NCI-H2107 (cell line): ENCODE measurements at regions not wholly inside any gene's neighbourhood (a gene's known extent, or its start where the extent isn't known, plus 50 kb on each side); places are given as distances from the start of the nearest gene placed in this dataset.

Experiments used
- DNase-seq: peaks from one replicate; lab custom pipeline; 2025; lab: John Stamatoyannopoulos, UW

DNA sequence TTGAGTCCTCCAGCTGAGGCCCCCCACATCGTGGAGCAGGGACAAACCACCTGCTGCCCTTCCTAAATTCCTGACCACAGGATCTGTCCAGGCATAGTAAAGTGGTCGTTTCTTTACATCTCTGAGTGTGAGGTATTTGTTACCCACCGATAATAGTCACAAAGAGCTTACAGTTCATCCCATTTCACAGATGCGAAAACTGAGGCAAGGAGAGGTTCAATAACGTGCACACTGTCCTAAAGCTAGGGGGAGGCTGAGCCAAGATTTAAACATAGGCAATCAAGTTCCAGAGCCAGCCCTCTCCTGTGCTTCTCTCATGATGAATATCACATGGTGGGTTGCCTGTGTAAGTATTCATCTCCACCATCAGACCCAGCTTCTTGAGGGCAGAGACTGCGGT lies 135.4 kb downstream of the CCT6B start:
- no peak for DNase-seq

- no peak for DNase-seq
Observed at GRCh38 chr17:34825102-34825501, 136.2 kb downstream of the CCT6B start.

- no peak for DNase-seq
Observed at GRCh38 chr17:34823023-34823422, 138.2 kb downstream of the CCT6B start.

GRCh38 chr17:34822007-34822739 lies 139.1 kb downstream of the CCT6B start:
- no peak for DNase-seq

DNA sequence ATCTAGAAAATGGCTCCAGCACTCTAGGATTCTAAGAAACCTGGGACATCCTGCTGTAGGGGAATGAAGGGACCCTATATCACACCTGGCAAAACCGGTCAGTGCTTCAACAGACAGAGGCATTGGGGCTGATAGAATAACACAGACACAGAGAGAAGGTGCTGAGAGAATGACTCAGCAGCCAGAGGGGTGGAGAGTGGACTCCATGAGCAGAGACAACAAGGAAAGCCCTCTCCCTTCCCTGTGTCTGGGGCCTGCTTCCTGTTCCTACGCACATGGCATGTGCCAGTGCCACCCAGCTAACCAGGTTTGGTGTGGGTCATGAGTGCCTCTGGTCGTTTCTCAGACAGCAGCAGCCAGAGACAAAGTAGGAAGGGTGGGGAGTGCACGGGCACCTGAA lies 140.3 kb downstream of the CCT6B start:
- no peak for DNase-seq

DNA sequence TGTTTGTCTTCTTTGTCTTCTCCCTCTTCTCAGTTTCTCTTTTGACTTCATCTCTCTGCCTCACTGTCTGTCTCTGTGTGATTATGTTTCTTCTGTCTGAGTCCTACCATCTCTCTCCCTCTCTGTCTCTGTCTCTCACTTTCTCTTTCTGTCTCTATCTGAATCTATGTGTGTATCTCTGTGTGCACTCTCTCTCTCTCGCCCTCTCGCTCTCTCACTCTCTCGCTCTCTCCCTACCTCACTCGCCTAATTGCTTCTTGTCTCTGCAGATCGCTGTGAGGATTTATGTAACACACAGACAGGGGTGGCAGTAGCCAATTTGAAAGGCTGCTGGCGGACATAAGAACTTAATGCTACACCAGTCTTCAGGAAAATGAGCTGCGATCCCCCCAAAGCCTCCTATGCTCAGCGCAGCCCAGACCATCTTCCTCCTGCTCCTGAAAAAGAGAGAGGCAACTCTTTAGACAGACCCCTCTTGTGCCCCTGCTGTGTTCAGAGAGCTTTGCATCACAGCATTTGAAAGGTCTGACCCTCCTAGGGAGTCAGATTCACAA lies 140.9 kb downstream of the CCT6B start:
- no peak for DNase-seq

DNA sequence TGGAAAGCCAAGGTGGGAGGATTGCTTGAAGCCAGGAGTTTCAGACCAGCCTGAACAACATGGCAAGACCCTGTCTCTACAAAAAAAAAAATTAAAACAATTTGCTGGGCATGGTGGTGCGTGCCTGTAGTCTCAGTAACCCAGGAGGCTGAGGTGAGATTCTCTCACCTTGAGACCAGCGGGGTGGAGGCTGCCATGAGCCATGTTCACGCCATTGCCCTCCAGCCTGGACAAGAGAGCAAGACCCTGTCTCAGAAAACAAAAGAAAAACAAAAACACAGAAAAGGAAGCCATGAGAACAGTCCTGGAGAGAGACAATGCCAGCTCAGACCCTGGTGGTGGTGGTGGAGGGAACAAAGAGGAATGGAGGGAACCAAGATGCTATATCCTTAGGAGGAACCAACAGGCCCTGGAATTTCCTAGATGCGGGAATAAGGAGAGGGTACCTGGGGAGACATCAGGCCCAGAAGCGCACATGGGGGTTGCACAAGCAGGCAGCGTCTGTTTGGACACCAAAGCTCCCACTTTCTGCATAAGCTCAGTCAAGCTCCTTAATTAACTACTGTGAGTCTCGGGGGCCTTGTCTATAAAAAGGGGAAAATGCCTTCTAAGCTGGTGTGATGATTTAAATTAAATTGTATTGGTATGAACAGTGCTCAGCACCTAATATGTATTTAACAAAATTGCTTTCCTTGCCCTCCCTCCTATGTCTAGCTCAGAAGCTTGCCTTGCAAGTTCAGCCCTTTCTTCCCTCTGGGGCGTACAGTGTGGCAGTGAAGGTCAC lies 143.8 kb downstream of the CCT6B start:
- DNase-seq = no peak

DNA sequence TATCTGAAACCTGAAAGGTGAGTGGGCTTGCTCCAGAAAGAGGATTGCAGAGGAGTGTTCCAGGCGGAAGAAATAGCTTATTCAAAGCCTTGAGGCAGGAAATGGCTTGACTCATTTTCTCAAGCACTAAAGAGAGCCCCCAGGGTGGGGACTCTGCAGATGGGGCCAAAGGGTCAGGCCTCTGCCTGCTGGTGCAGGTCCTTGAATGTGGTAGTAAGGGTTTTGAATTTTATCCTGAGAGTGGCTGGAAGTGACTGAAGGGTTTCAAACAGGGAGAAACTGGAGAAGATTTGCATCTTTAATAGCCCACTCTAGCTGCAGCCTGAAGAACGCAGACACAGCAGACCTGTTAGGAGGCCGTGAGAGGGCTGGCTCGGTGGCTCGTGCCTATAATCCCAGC lies 144.4 kb downstream of the CCT6B start:
- DNase-seq = no peak

DNA sequence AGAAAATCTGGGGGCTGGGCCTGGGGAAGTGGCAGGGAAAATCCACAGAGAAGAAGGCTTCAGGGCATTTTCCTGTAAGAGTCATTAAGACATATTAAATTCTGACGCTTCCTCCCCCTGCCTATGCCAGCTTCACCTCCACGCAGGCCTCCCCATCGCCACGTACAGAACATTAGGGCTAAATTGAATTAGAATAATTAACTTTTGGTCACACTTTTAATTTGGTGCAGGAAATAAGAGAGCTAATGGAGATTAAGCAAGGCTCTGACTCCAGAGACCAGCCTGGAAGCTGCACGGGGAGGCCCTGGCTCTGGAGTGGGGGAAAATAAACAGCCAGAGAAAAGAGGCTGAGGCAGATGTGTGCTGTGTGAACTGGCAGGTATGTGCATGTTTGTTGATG lies 148.0 kb downstream of the CCT6B start:
- no peak for DNase-seq

GRCh38 chr17:34811561-34811960 lies 149.7 kb downstream of the CCT6B start:
- no peak for DNase-seq

GRCh38 chr17:34800661-34801060 lies 160.6 kb downstream of the CCT6B start:
- DNase-seq = no peak

GRCh38 chr17:34799751-34800150 lies 161.5 kb downstream of the CCT6B start:
- DNase-seq = no peak

GRCh38 chr17:34798581-34798980 lies 162.7 kb downstream of the CCT6B start:
- DNase-seq = no peak

DNA sequence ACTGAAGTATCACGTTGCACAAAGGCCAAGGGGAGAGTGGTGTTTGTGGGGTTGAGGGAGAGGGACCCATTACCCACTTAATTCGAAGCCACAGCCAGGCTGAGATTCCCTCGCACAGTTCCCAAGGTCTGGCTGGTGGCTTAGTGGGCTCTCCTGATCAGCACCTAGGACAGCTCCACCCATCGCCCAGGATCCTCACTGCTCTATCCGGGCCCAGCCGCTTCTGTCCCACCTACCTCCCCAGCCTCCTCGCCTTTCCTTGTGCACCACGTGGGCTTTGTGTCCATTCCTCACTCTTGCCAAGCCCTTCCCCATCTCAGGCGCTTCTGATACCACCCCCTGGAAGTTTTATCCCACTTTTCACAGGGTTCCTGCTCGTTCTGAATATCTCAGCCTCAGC lies 163.5 kb downstream of the CCT6B start:
- no peak for DNase-seq

DNA sequence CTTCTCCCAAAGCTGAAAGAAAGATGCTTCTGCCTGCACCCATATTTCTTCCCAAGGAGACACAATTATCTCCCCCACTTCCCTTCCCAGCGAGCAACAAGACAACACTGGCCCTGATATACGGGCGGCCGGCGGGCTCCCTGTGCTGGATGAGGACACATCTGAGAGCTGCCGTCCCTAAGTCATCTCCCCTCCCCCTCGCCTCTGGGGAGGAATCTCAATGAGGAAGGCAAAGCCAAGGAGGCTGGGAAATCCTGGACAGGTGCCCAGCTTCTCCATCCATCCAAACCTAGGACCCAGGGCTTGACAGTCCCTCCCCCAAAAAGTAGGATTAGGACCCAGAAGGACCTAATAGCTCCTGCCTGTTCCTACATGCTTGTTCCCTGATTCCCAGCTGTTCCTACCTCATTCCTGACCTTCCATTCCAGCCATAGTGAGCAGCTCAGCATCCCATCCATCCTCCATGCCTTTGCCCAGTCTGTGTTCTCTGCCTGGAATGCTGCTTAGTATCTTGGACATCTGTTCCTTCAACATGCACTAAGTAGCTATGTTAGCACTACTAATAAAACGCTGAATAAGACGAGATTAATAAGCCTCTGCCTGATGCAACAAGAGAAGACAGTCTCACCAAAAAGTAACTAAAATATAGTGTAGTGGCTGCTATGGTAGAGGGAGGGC lies 167.9 kb downstream of the CCT6B start:
- DNase-seq = no peak

DNA sequence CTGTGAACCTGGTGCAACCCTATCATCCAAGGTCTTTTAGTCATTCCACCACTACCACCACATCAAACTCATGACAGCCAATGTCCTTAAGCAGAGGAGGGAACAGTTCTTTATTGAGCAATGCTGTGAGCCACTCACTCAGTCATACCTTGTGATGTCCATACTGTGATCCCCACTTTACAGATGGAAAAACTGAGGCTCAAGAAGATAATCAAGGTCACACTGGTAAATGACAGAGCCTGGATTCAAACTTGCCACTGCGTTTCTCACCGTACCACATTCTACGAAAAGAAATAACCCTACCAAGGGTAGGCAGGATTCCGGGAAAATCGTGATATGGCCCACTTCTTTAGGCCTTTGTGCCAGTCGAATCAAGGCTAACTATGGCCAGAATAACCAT lies 172.6 kb downstream of the CCT6B start:
- no peak for DNase-seq

GRCh38 chr17:34784526-34784925 lies 176.7 kb downstream of the CCT6B start:
- no peak for DNase-seq

DNA sequence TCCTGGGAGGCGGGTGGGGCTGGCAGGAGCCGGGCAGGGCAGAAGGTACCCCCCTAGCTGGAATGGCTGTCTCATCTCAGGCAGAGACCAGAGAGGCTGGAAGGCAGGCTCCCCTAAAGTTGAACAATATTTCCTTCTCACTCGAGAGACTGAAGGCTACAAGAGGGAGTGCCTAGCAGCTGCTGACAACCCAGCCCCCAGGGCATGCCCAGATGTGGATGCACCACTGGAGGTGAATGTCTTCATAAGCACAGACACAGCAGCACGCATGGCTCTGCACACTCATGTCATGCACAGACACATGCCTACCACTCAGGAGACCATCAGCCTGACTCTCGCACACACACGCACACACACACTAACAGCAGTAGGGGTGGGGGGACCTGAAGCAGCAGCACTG lies 179.0 kb downstream of the CCT6B start:
- DNase-seq = no peak

- no peak for DNase-seq
Observed at GRCh38 chr17:34781571-34782108, 179.6 kb downstream of the CCT6B start.

DNA sequence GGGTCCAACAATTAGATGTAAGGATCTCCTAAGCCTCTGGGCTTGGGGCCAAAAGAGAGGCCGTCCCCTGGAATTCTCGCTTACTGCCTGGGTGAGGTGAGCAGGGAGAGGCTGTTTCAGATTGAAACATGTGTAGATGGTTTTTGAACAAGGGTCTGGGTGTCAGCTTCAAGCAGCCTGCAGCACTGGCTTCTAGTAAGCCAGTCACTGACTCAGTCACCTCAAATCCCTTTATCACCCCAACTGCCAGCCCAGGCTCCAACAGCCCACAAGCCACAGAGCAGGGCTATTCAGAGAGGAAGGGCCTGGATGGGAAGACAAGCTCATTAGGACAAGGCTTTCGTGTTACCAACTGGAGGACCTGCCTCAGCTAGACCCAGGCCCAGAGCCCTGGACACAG lies 180.2 kb downstream of the CCT6B start:
- no peak for DNase-seq

- DNase-seq = no peak
Observed at GRCh38 chr17:34780438-34780837, 180.8 kb downstream of the CCT6B start.
